ENCODE measurements at regions not wholly inside any gene's neighbourhood (a gene's known extent, or its start where the extent isn't known, plus 50 kb on each side); places are given as distances from the start of the nearest gene placed in this dataset.
A peak's percentile ranks its signal among the peaks of the same experiment; 100 is the strongest.

GRCh38 chr9:73575101-73576060 lies 423.7 kb downstream of the ANXA1 start:
- peaks cover 37% of the 10 kb centered on the region for H3K4me1 ChIP-seq (ENCODE audit: insufficient read depth, low read length, poor library complexity, severe bottlenecking)
- peak overlapping the region; percentile 22 for H3K4me3 ChIP-seq (ENCODE audit: low read length, poor library complexity, severe bottlenecking)
- H3F3A ChIP-seq (ENCODE audit: low read depth) = peaks cover 5% of the 10 kb centered on the region; the same call in 1 of the 2 replicates
- H3K36me3 ChIP-seq (ENCODE audit: insufficient read depth, low read length) = no peaks in the 10 kb centered on the region
- no peak for TF ChIP-seq EZH2phosphoT487 (IDR thresholded peaks at IDR 0.05; ENCODE audit: borderline replicate concordance)
- no peak for TF ChIP-seq CTCF (conservative IDR thresholded peaks at IDR 0.05; ENCODE audit: low read length)
- H3K4me2 ChIP-seq (ENCODE audit: low read depth, low read length, poor library complexity, severe bottlenecking) = peak overlapping the region; percentile 36
- H4K20me1 ChIP-seq (ENCODE audit: insufficient read depth, low read length, poor library complexity, severe bottlenecking) = no peaks in the 10 kb centered on the region
- peak overlapping the region; percentile 38; the same call in 1 of the 2 replicates for H2AFZ ChIP-seq (ENCODE audit: low read length)
- no peak overlapping the region for H3K9ac ChIP-seq (ENCODE audit: low read depth, low read length, poor library complexity, severe bottlenecking)
- H3K9me3 ChIP-seq (ENCODE audit: insufficient read depth, low read depth, low read length) = no peaks in the 10 kb centered on the region
- no peaks in the 10 kb centered on the region for H3K9me2 ChIP-seq (replicated peaks; ENCODE audit: low read depth, low read length)
- H3K27me3 ChIP-seq (ENCODE audit: insufficient read depth, low read length, poor library complexity, severe bottlenecking) = no peaks in the 10 kb centered on the region
- no peaks in the 10 kb centered on the region for H3K79me2 ChIP-seq (ENCODE audit: insufficient read depth, low read length)

GRCh38 chr9:73577848-73578247 lies 426.2 kb downstream of the ANXA1 start:
- no peaks in the 10 kb centered on the region for H3K36me3 ChIP-seq (ENCODE audit: insufficient read depth, low read length)
- H3K4me3 ChIP-seq (ENCODE audit: low read length, poor library complexity, severe bottlenecking) = no peak overlapping the region

GRCh38 chr9:73579823-73580222 lies 428.2 kb downstream of the ANXA1 start:
- Histone ChIP-seq H3F3A (ENCODE audit: low read depth) (no peaks in the 10 kb centered on the region), H3K9me3 (ENCODE audit: insufficient read depth, low read depth, low read length) (no peaks in the 10 kb centered on the region), H3K9ac (ENCODE audit: low read depth, low read length, poor library complexity, severe bottlenecking) (no peak overlapping the region), H3K36me3 (ENCODE audit: insufficient read depth, low read length) (no peaks in the 10 kb centered on the region), H2AFZ (ENCODE audit: low read length) (no peak overlapping the region), H3K27me3 (ENCODE audit: insufficient read depth, low read length, poor library complexity, severe bottlenecking) (no peaks in the 10 kb centered on the region), H3K79me2 (ENCODE audit: insufficient read depth, low read length) (no peaks in the 10 kb centered on the region), H3K4me2 (ENCODE audit: low read depth, low read length, poor library complexity, severe bottlenecking) (no peak overlapping the region), H3K4me1 (ENCODE audit: insufficient read depth, low read length, poor library complexity, severe bottlenecking) (peaks cover 41% of the 10 kb centered on the region), H4K20me1 (ENCODE audit: insufficient read depth, low read length, poor library complexity, severe bottlenecking) (no peaks in the 10 kb centered on the region), H3K4me3 (ENCODE audit: low read length, poor library complexity, severe bottlenecking) (no peak overlapping the region), H3K9me2 (replicated peaks; ENCODE audit: low read depth, low read length) (no peaks in the 10 kb centered on the region)
- TF ChIP-seq EZH2phosphoT487 (IDR thresholded peaks at IDR 0.05; ENCODE audit: borderline replicate concordance) (no peak), CTCF (conservative IDR thresholded peaks at IDR 0.05; ENCODE audit: low read length) (no peak)

More at GRCh38 chr9:73577848-73578247, 426.2 kb downstream of the ANXA1 start:
- Histone ChIP-seq H3K27me3 (ENCODE audit: insufficient read depth, low read length, poor library complexity, severe bottlenecking) (no peaks in the 10 kb centered on the region), H3K9me2 (replicated peaks; ENCODE audit: low read depth, low read length) (no peaks in the 10 kb centered on the region), H3K9me3 (ENCODE audit: insufficient read depth, low read depth, low read length) (no peaks in the 10 kb centered on the region), H3F3A (ENCODE audit: low read depth) (peaks cover 5% of the 10 kb centered on the region; the same call in 1 of the 2 replicates), H3K79me2 (ENCODE audit: insufficient read depth, low read length) (no peaks in the 10 kb centered on the region), H3K4me1 (ENCODE audit: insufficient read depth, low read length, poor library complexity, severe bottlenecking) (peaks cover 46% of the 10 kb centered on the region), H3K4me2 (ENCODE audit: low read depth, low read length, poor library complexity, severe bottlenecking) (peak overlapping the region; percentile 1), H4K20me1 (ENCODE audit: insufficient read depth, low read length, poor library complexity, severe bottlenecking) (no peaks in the 10 kb centered on the region), H3K9ac (ENCODE audit: low read depth, low read length, poor library complexity, severe bottlenecking) (no peak overlapping the region), H2AFZ (ENCODE audit: low read length) (no peak overlapping the region)
- no peak for TF ChIP-seq EZH2phosphoT487 (IDR thresholded peaks at IDR 0.05; ENCODE audit: borderline replicate concordance)

Measured in Loucy (cell line).